Liver (tissue), 8 donors: ENCODE measurements at regions not wholly inside any gene's neighbourhood (a gene's known extent, or its start where the extent isn't known, plus 50 kb on each side); places are given as distances from the start of the nearest gene placed in this dataset.

Experiments
- DNase-seq: peaks from one replicate; pipeline ENCODE4 v3.0.0-alpha.2; 2017; ENCODE audit warnings: low spot score
- H3K27ac ChIP-seq, 2 donors: one replicate each; pipeline ENCODE4 v1.7.0; 2013; ENCODE audit warnings: inconsistent platforms in 2 of 2, low read length in 2 of 2, control low read depth in 1 of 2, low read depth in 1 of 2, mild to moderate bottlenecking in 1 of 2
- H3K27me3 ChIP-seq, 4 donors: one replicate each; pipeline versions ENCODE4 v1.6.1 to v1.7.0; 2013; ENCODE audit warnings: low read length in 3 of 4, inconsistent platforms in 1 of 4, mild to moderate bottlenecking in 1 of 4, moderate library complexity in 1 of 4; ENCODE audit not compliant: control insufficient read depth in 4 of 4, insufficient read depth in 4 of 4
- H3K36me3 ChIP-seq, 4 donors: one replicate each; pipeline versions ENCODE4 v1.6.1 to v1.7.0; 2013; ENCODE audit warnings: low read length in 3 of 4, mild to moderate bottlenecking in 3 of 4, low read depth in 1 of 4, moderate library complexity in 1 of 4; ENCODE audit not compliant: control insufficient read depth in 4 of 4, insufficient read depth in 3 of 4
- H3K4me1 ChIP-seq, 4 donors: one replicate each; pipeline versions ENCODE4 v1.6.1 to v1.7.0; 2013; ENCODE audit warnings: low read length in 3 of 4, mild to moderate bottlenecking in 3 of 4, moderate library complexity in 1 of 4; ENCODE audit not compliant: control insufficient read depth in 4 of 4, insufficient read depth in 4 of 4
- H3K4me3 ChIP-seq, 3 donors: one replicate each; pipeline versions ENCODE4 v1.6.1 to v1.7.0; 2013; ENCODE audit warnings: low read length in 3 of 3, control low read depth in 1 of 3, low read depth in 1 of 3, mild to moderate bottlenecking in 1 of 3
- H3K9ac ChIP-seq, 2 donors: one replicate each; pipeline ENCODE4 v1.7.0; 2013; ENCODE audit warnings: low read length in 2 of 2, mild to moderate bottlenecking in 2 of 2, moderate library complexity in 2 of 2, control low read depth in 1 of 2, low read depth in 1 of 2
- H3K9me3 ChIP-seq, 4 donors: one replicate each; pipeline versions ENCODE4 v1.6.1 to v1.7.0; 2013; ENCODE audit warnings: low read length in 3 of 4; ENCODE audit not compliant: control insufficient read depth in 4 of 4
- ATF3 ChIP-seq: IDR thresholded peaks from 2 replicates; pipeline ENCODE4 v1.6.1; 2016; ENCODE audit warnings: antibody characterized with exemption
- CTCF ChIP-seq: fragments of 150-350 bp; IDR thresholded peaks from 2 replicates; pipeline ENCODE4 v1.5.1; 2017; ENCODE audit warnings: improper control_type of control experiment, low read depth, low read length; ENCODE audit not compliant: missing input control
- EGR1 ChIP-seq, 2 donors: IDR thresholded peaks; 2 replicates each; pipeline ENCODE4 v1.6.1; 2016 to 2018; ENCODE audit warnings: antibody characterized with exemption in 2 of 2, low read depth in 2 of 2
- FOXA1 ChIP-seq: IDR thresholded peaks from 2 replicates; pipeline ENCODE4 v1.6.1; 2016; ENCODE audit warnings: antibody characterized with exemption
- GABPA ChIP-seq, 2 donors: IDR thresholded peaks in 1 of 2; conservative IDR thresholded peaks in 1 of 2; 2 replicates each; pipeline ENCODE4 v1.6.1; 2016; ENCODE audit warnings: antibody characterized with exemption in 2 of 2, mild to moderate bottlenecking in 1 of 2, moderate library complexity in 1 of 2
- HNF4G ChIP-seq: IDR thresholded peaks from 2 replicates; pipeline ENCODE4 v1.6.1; 2016; ENCODE audit warnings: antibody characterized with exemption
- JUND ChIP-seq, 2 donors: IDR thresholded peaks; 2 replicates each; pipeline ENCODE4 v1.6.1; 2016; ENCODE audit warnings: antibody characterized with exemption in 2 of 2
- MAX ChIP-seq: IDR thresholded peaks from 2 replicates; pipeline ENCODE4 v1.6.1; 2016; ENCODE audit warnings: antibody characterized with exemption
- RAD21 ChIP-seq, 2 donors: IDR thresholded peaks; 2 replicates each; pipeline ENCODE4 v1.6.1; 2016; ENCODE audit warnings: antibody characterized with exemption in 2 of 2, mild to moderate bottlenecking in 2 of 2
- RXRA ChIP-seq, 2 donors: IDR thresholded peaks; 2 replicates each; pipeline ENCODE4 v1.6.1; 2017 to 2018; ENCODE audit warnings: antibody characterized with exemption in 2 of 2, mild to moderate bottlenecking in 1 of 2
- TAF1 ChIP-seq: conservative IDR thresholded peaks from 2 replicates; pipeline ENCODE4 v1.6.1; 2016; ENCODE audit warnings: antibody characterized with exemption, mild to moderate bottlenecking
- YY1 ChIP-seq: IDR thresholded peaks from 2 replicates; pipeline ENCODE4 v1.6.1; 2016; ENCODE audit warnings: antibody characterized with exemption, mild to moderate bottlenecking
- WGBS: extraction: QIAGEN DNeasy Blood & Tissue Kit; methylation state at CpG from one replicate; pipeline ENCODE4 v1.1.7; 2013; 5-methylcytosine and 5-hydroxymethylcytosine counted together
- TF ChIP-seq, protein P1 (sequence below): IDR thresholded peaks from 2 replicates; pipeline ENCODE4 v1.6.1; 2016; ENCODE audit warnings: antibody characterized with exemption, mild to moderate bottlenecking
- donor health status: healthy.
- donor health status: healthy.
- donor health status: healthy.
- donor health status: healthy.
- donor health status: healthy.

GRCh38 chr6:140825731-140826130 lies 1307.0 kb upstream of the GJE1 start:
- no peak for DNase-seq

DNA sequence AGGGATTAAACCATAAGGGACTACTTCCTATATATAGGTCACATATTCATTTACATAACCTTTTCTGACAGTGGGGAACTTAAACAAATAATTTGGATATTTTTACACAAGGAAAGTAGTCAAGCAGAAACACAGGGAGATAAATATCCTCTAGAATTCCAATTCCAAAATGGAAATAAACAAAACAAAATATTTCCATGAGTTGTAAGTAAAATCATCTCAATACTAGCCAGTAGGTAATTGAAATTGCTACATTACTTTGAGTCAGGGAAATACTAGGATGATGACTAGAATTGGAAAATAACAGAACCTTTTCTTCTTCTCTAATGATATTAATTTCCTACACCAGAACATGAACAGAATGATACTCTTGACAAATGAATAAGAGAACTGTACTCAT lies 1308.1 kb upstream of the GJE1 start:
- DNase-seq, result no peak
- TF ChIP-seq, protein P1, sequence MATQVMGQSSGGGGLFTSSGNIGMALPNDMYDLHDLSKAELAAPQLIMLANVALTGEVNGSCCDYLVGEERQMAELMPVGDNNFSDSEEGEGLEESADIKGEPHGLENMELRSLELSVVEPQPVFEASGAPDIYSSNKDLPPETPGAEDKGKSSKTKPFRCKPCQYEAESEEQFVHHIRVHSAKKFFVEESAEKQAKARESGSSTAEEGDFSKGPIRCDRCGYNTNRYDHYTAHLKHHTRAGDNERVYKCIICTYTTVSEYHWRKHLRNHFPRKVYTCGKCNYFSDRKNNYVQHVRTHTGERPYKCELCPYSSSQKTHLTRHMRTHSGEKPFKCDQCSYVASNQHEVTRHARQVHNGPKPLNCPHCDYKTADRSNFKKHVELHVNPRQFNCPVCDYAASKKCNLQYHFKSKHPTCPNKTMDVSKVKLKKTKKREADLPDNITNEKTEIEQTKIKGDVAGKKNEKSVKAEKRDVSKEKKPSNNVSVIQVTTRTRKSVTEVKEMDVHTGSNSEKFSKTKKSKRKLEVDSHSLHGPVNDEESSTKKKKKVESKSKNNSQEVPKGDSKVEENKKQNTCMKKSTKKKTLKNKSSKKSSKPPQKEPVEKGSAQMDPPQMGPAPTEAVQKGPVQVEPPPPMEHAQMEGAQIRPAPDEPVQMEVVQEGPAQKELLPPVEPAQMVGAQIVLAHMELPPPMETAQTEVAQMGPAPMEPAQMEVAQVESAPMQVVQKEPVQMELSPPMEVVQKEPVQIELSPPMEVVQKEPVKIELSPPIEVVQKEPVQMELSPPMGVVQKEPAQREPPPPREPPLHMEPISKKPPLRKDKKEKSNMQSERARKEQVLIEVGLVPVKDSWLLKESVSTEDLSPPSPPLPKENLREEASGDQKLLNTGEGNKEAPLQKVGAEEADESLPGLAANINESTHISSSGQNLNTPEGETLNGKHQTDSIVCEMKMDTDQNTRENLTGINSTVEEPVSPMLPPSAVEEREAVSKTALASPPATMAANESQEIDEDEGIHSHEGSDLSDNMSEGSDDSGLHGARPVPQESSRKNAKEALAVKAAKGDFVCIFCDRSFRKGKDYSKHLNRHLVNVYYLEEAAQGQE, result no peak
- TF ChIP-seq TAF1, result no peak
- no peak for TF ChIP-seq MAX
- no peaks in the 10 kb centered on the region for H3K9me3 ChIP-seq
- H3K27ac ChIP-seq, result no peak overlapping the region
- H3K36me3 ChIP-seq, result no peaks in the 10 kb centered on the region
- H3K27me3 ChIP-seq, result no peaks in the 10 kb centered on the region
- no peak overlapping the region for H3K4me3 ChIP-seq
- H3K9ac ChIP-seq, result no peak overlapping the region
- no peaks in the 10 kb centered on the region for H3K4me1 ChIP-seq

More at GRCh38 chr6:140825731-140826130, 1307.0 kb upstream of the GJE1 start:
- Histone ChIP-seq H3K27me3 (no peaks in the 10 kb centered on the region), H3K9ac (no peak overlapping the region), H3K36me3 (no peaks in the 10 kb centered on the region), H3K9me3 (no peaks in the 10 kb centered on the region), H3K4me1 (no peaks in the 10 kb centered on the region), H3K27ac (no peak overlapping the region), H3K4me3 (no peak overlapping the region)
- TF ChIP-seq ATF3 (no peak), HNF4G (no peak), FOXA1 (no peak), RXRA (IDR thresholded peaks at IDR 0.05) (no peak), YY1 (no peak), RAD21 (IDR thresholded peaks at IDR 0.05) (no peak), JUND (IDR thresholded peaks at IDR 0.05) (no peak), CTCF (no peak), EGR1 (IDR thresholded peaks at IDR 0.05; ENCODE audit: low read depth in 2 of 2) (no peak), GABPA (IDR thresholded peaks at IDR 0.05 in 1 of 2, conservative IDR thresholded peaks at IDR 0.05 in 1 of 2) (no peak), TAF1 (no peak), MAX (no peak)
- TF ChIP-seq, protein P1, result no peak
- 70% methylated on average over 2 of the region's 2 CpGs for WGBS
